DMS153 (cell line): ENCODE measurements at regions not wholly inside any gene's neighbourhood (a gene's known extent, or its start where the extent isn't known, plus 50 kb on each side); places are given as distances from the start of the nearest gene placed in this dataset.

Experiments
- DNase-seq: peaks from one replicate; lab custom pipeline; 2025; lab: John Stamatoyannopoulos, UW

- no peak for DNase-seq
Observed at GRCh38 chr22:49303781-49304461, 523.8 kb downstream of the BRD1 start.

GRCh38 chr22:49303061-49303735 is 524.5 kb downstream of the BRD1 start:
- DNase-seq = no peak

- no peak for DNase-seq
Observed at GRCh38 chr22:49302530-49302929, 525.1 kb downstream of the BRD1 start.

- no peak for DNase-seq
Observed at GRCh38 chr22:49302150-49302460, 525.6 kb downstream of the BRD1 start.

DNA sequence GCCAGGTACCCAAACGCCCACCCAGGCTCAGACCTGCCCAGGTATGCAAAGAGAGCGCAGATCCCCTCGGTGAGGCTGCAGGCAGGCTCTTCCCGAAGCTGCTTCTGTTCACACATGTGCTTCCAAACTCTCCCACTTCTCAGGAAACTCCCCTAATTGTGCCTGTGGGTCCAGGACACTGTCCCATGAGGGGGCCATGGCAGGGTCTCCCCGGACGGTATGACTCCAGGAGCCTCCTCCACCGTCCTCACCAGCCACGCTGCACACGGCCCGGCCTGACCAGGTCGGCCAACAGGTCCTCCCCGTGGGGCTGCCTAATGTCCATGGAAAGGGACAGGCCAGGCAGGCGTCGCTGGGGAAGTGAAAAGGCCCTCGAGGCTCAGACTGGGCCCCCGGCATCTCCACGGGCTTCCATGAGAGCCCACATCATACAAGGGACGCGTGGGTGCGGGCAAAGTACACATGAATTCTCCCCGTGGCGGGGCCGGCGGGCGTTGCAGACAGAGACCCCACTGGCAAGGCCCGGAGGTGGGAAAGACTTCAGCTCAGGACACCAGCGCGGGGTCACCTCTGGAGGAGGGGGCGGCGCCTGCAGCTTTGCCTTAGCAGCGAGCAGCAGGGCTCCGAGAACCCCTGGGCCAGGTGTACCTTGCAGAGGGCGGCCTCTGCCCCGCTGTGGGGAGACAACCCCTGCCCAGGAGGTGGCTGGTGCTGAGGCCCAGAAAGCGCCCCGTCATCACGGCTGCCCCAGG is 526.1 kb downstream of the BRD1 start:
- no peak for DNase-seq

GRCh38 chr22:49300951-49301397 is 526.7 kb downstream of the BRD1 start:
- no peak for DNase-seq

DNA sequence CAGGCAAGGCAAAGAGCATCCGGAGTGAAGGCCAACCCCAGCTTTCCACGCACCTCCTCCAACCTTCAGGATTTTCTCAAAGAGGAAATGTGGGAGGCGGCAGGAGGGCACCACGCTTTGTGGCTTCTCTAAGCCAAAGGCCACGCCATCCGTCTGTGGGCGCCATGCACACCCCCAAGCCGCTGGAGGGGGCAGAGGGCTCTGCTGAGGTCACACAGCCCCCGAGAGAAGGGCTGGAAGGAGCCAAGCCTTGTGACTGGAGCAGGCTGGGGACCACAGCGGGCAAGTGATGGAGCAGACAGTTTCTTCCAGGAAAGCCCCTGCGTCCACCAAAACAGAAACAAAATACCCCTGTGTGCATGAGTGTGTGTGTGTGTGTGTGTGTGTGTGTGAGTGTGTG is 527.4 kb downstream of the BRD1 start:
- no peak for DNase-seq

GRCh38 chr22:49299821-49300231 is 527.8 kb downstream of the BRD1 start:
- DNase-seq = no peak

GRCh38 chr22:49298834-49299750 is 528.6 kb downstream of the BRD1 start:
- DNase-seq = no peak

GRCh38 chr22:49297871-49298721 is 529.6 kb downstream of the BRD1 start:
- no peak for DNase-seq

DNA sequence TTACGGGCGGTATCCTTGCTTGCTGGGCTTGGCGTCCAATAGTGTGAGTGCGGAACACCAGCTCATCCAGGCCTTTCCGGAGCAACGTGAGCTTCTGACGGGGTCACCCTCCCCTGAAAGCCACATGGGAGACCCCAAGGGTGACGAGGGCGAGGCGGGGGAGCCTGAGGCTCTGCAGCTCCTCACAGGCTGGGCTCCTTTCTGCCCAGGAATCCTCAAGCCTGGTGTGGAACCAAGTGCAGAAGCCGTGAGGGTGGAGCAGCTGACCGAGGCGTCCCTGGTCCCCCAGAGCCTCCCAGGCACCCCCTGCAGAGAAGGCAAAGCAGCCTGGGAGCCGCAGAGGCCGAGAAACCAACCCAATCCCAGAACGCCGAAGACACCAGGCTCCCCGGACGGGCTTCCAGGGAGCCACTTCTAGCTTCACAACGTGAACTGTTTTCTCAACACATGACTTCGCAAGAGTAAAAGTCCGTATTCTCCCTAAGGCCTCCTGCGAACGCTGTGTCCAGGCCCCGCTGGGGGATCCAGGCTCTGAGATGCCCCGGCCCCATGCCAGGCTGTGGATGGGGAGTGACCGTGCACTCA is 530.3 kb downstream of the BRD1 start:
- DNase-seq = no peak

- no peak for DNase-seq
Observed at GRCh38 chr22:49296561-49296960, 531.1 kb downstream of the BRD1 start.

DNA sequence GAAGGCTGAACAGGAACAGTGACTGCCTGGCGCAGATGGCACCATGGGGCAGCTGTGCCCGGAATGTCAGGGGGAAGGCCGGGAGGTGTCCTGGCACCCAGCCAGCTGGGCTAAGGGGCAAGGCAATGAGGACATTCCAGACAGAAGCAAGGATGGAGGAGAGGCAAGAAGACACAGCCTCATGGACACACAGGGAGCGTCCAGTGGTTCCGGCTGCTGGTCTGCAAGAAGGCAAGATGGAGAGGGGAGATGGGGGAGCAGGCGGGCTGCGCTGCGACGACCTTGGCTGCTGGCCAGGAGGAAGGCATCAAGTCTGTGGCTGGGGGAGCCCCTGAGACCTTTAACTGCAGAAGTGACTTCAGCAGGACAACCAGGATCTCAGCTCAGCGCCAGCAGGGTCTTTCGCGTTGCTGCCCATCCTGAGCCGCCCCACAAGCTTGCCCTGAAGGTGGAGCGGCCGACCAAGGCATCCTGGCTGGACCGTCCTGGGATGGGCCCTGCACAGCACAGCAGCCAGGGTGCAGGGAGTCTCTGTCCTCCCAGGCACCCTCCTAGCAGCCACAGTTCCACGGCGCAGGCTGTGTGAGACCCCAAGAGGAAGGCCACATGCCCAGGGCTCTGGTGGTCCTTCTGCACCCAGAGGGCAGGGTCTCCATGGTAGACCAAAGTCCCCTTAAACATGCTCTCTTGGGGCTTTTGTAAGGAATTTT is 531.7 kb downstream of the BRD1 start:
- DNase-seq = no peak

- DNase-seq = peak; percentile 84
Observed at GRCh38 chr22:49295465-49295743, 532.3 kb downstream of the BRD1 start.

DNA sequence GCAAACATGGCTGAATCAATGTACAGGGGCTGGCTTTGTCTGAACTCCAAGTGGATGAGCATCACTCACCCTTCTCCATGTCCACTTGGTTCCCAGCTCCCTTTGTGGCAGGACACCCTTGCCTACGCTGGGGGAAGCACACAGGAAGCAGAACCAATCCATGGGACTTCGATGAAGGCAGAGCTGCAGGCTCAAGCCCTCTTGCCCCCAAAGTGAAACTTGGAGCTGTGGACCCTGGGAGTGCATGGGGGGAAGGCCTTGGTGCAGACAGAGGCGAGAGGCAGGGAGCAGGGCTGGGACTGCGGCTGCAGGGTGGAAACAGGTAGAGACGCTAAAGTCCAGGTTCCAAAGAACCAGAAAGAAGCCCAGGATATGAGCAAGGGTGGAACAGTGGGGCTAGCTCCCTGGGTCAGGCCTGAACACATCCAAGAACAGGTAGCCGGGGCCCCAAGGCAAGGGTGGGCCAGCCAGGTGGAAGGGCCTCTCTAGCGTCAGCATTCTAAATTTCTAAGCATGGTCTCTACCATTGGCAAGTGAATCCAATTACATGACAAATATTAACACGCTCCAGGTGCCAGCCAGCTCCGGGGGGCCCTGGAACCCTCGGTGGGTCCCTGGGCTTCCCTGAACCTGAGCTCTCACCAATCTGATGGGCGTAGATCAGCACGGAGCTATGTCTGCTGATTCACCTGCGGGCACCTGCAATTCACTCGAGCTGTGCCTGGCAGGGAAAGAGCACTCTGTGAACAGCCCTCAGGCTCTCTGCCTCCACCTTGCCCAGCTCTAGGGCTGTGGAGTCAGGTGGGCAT is 532.8 kb downstream of the BRD1 start:
- no peak for DNase-seq

- no peak for DNase-seq
Observed at GRCh38 chr22:49292909-49293308, 534.8 kb downstream of the BRD1 start.

- no peak for DNase-seq
Observed at GRCh38 chr22:49291781-49292180, 535.9 kb downstream of the BRD1 start.

- no peak for DNase-seq
Observed at GRCh38 chr22:49291169-49291568, 536.5 kb downstream of the BRD1 start.

- DNase-seq = no peak
Observed at GRCh38 chr22:49290711-49291110, 537.0 kb downstream of the BRD1 start.
